SU-DHL-6 (cell line): ENCODE measurements at regions not wholly inside any gene's neighbourhood (a gene's known extent, or its start where the extent isn't known, plus 50 kb on each side); places are given as distances from the start of the nearest gene placed in this dataset.

Experiments
- H2AFZ ChIP-seq: fragments of 200-600 bp; sonication (generic); 2 replicates; pipeline ENCODE4 v1.6.1; 2014; ENCODE audit warnings: low read depth, mild to moderate bottlenecking, moderate library complexity, mixed read lengths, antibody characterized with exemption, low read length; ENCODE audit not compliant: severe bottlenecking
- H3F3A ChIP-seq: fragments of 200-600 bp; shearing (Covaris generic); 2 replicates; pipeline ENCODE4 v1.6.0; 2016; ENCODE audit warnings: antibody characterized with exemption, mild to moderate bottlenecking; ENCODE audit not compliant: insufficient read depth
- H3K27ac ChIP-seq: fragments of 200-600 bp; sonication (generic); 2 replicates; pipeline ENCODE4 v1.5.1; 2016; ENCODE audit warnings: low read depth, mild to moderate bottlenecking, low read length, moderate library complexity, mixed read lengths
- H3K27me3 ChIP-seq: fragments of 200-600 bp; sonication (generic), shearing (Covaris generic); 2 replicates; pipeline ENCODE4 v1.6.0; 2014; ENCODE audit warnings: mild to moderate bottlenecking, low read length
- H3K36me3 ChIP-seq: fragments of 200-600 bp; sonication (generic); 2 replicates; pipeline ENCODE4 v1.6.1; 2014; ENCODE audit warnings: mild to moderate bottlenecking, low read length, mixed read lengths
- H3K4me2 ChIP-seq: fragments of 300-600, 200-600 bp; shearing (Covaris generic), sonication (generic); 2 replicates; pipeline ENCODE4 v1.6.0; 2014; ENCODE audit warnings: low read length, low read depth, mild to moderate bottlenecking; ENCODE audit not compliant: poor library complexity, severe bottlenecking
- H3K4me3 ChIP-seq: fragments of 200-600 bp; sonication (generic); 2 replicates; pipeline ENCODE4 v1.5.1; 2014; ENCODE audit warnings: antibody characterized with exemption, low read length, mild to moderate bottlenecking, mixed read lengths; ENCODE audit not compliant: insufficient read depth, poor library complexity, severe bottlenecking
- H3K79me2 ChIP-seq: fragments of 200-600 bp; sonication (generic); 2 replicates; pipeline ENCODE4 v1.6.1; 2014; ENCODE audit warnings: mild to moderate bottlenecking, low read length, moderate library complexity; ENCODE audit not compliant: insufficient read depth
- H3K9ac ChIP-seq: fragments of 200-600 bp; sonication (generic); 2 replicates; pipeline ENCODE4 v1.7.0; 2014; ENCODE audit warnings: mild to moderate bottlenecking, low read length
- H3K9me2 ChIP-seq: fragments of 200-600 bp; sonication (generic); replicated peaks from 2 replicates; pipeline ENCODE4 v1.6.1; 2014; ENCODE audit warnings: low read length; ENCODE audit not compliant: insufficient read depth
- H3K9me3 ChIP-seq: fragments of 200-600 bp; sonication (generic); 2 replicates; pipeline ENCODE4 v1.6.1; 2014; ENCODE audit warnings: low read length, mixed read lengths; ENCODE audit not compliant: insufficient read depth
- H4K20me1 ChIP-seq: fragments of 200-600 bp; sonication (generic); 2 replicates; pipeline ENCODE4 v1.6.1; 2014; ENCODE audit warnings: low read depth, mild to moderate bottlenecking, antibody characterized with exemption, low read length, moderate library complexity, mixed read lengths
- EZH2phosphoT487 ChIP-seq: fragments of 200-600 bp; sonication (generic), shearing (Covaris generic); conservative IDR thresholded peaks from 2 replicates; pipeline ENCODE4 v1.6.1; 2018; ENCODE audit warnings: mild to moderate bottlenecking, antibody characterized with exemption, low read length, moderate library complexity, mixed read lengths
- TF ChIP-seq, protein P1 (sequence below): fragments of 200-600 bp; sonication (generic); IDR thresholded peaks from one replicate; pipeline ENCODE4 v1.5.1; 2017; ENCODE audit warnings: antibody characterized with exemption, mild to moderate bottlenecking, low read length, moderate library complexity; ENCODE audit not compliant: insufficient read depth, poor library complexity, severe bottlenecking

DNA sequence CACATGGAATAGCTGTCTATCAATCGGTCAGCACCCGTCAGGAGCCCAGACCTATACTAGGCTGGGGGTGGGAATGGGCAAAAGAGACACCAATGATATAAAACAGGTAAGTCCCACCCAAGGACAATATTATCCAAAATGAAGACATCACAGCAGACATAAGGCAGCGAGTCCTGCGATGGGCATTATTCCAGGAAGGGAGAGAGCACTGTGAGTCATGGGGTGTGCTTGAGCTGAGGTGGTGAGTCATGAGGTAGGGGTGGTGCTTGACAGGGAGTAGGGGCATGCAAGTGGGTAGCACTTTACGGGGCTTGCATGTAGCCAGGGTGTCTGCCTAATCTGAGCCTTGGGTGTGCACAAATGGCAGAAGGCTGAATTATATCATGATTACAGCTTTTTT is 605.0 kb upstream of the CADM1 start:
- Histone ChIP-seq H3K27me3 (no peaks in the 10 kb centered on the region), H3K4me3 (no peak overlapping the region), H3K36me3 (no peaks in the 10 kb centered on the region), H2AFZ (no peak overlapping the region), H3K9ac (no peak overlapping the region), H3K27ac (no peak overlapping the region), H3K4me2 (no peak overlapping the region), H3K9me3 (no peaks in the 10 kb centered on the region), H3K9me2 (no peaks in the 10 kb centered on the region), H3F3A (no peaks in the 10 kb centered on the region), H3K79me2 (no peaks in the 10 kb centered on the region), H4K20me1 (no peaks in the 10 kb centered on the region)
- TF ChIP-seq, protein P1, sequence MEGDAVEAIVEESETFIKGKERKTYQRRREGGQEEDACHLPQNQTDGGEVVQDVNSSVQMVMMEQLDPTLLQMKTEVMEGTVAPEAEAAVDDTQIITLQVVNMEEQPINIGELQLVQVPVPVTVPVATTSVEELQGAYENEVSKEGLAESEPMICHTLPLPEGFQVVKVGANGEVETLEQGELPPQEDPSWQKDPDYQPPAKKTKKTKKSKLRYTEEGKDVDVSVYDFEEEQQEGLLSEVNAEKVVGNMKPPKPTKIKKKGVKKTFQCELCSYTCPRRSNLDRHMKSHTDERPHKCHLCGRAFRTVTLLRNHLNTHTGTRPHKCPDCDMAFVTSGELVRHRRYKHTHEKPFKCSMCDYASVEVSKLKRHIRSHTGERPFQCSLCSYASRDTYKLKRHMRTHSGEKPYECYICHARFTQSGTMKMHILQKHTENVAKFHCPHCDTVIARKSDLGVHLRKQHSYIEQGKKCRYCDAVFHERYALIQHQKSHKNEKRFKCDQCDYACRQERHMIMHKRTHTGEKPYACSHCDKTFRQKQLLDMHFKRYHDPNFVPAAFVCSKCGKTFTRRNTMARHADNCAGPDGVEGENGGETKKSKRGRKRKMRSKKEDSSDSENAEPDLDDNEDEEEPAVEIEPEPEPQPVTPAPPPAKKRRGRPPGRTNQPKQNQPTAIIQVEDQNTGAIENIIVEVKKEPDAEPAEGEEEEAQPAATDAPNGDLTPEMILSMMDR = no peak
- TF ChIP-seq EZH2phosphoT487 = no peak

DNA sequence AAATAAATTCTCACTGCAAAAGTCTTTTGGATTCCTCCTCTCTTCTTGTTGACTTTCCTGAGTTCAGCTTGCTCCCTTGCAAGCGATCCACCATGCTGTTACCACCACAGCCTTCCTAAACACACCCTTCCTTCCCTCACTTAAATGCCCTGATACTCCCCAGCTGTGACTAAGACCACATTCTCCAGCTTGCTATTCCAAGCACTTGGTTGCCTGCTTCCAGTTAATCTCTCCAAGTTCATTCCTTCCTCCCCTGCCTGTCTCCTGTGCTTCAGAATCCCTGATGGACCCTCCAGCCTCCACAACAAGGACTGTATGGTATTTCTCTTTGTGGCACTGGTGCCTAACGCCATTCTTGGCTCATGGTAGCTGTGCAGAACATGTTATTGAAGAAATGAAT is 603.9 kb upstream of the CADM1 start:
- TF ChIP-seq EZH2phosphoT487 = no peak
- TF ChIP-seq, protein P1 = no peak
- H3F3A ChIP-seq = no peaks in the 10 kb centered on the region
- H2AFZ ChIP-seq = no peak overlapping the region
- no peak overlapping the region for H3K9ac ChIP-seq
- H3K4me3 ChIP-seq = no peak overlapping the region
- no peaks in the 10 kb centered on the region for H4K20me1 ChIP-seq
- H3K79me2 ChIP-seq = no peaks in the 10 kb centered on the region
- no peaks in the 10 kb centered on the region for H3K9me2 ChIP-seq
- no peaks in the 10 kb centered on the region for H3K9me3 ChIP-seq
- H3K27ac ChIP-seq = no peak overlapping the region
- no peaks in the 10 kb centered on the region for H3K36me3 ChIP-seq
- no peaks in the 10 kb centered on the region for H3K27me3 ChIP-seq
- no peak overlapping the region for H3K4me2 ChIP-seq

DNA sequence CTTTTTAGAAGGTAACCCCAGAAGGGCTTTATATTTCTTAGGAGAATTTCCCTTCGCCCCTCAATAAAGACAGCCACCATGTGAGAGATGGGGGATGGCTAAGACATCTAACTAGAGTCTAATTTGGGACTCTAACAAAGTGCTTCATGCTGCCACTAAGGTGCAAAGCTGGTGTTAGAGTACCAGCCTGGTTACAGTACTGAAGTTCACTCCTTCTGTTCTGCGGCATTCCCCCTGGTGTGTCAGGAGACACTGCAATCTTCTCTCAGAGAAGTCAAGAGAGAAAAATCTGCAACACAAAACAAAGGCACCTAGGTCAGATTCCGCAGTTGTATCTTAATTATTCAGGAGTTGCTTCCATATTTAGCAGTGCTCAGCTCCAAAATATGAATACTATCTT is 603.0 kb upstream of the CADM1 start:
- no peak overlapping the region for H3K4me3 ChIP-seq
- no peak overlapping the region for H3K4me2 ChIP-seq
- H3K27me3 ChIP-seq = no peaks in the 10 kb centered on the region

More for the DNA sequence above, 603.0 kb upstream of the CADM1 start:
- Histone ChIP-seq H3F3A (no peaks in the 10 kb centered on the region), H3K9ac (no peak overlapping the region), H3K79me2 (no peaks in the 10 kb centered on the region), H4K20me1 (no peaks in the 10 kb centered on the region), H3K9me2 (no peaks in the 10 kb centered on the region), H3K9me3 (no peaks in the 10 kb centered on the region), H3K27ac (no peak overlapping the region), H2AFZ (no peak overlapping the region), H3K36me3 (no peaks in the 10 kb centered on the region)
- TF ChIP-seq EZH2phosphoT487 = no peak
- TF ChIP-seq, protein P1 = no peak
